ENCODE measurements at regions not wholly inside any gene's neighbourhood (a gene's known extent, or its start where the extent isn't known, plus 50 kb on each side); places are given as distances from the start of the nearest gene placed in this dataset.
"Not testable (repeated sequence)": the region's sequence is repeated elsewhere in the genome, so short reads cannot be mapped to it uniquely, and the experiment has no call there.

DNA sequence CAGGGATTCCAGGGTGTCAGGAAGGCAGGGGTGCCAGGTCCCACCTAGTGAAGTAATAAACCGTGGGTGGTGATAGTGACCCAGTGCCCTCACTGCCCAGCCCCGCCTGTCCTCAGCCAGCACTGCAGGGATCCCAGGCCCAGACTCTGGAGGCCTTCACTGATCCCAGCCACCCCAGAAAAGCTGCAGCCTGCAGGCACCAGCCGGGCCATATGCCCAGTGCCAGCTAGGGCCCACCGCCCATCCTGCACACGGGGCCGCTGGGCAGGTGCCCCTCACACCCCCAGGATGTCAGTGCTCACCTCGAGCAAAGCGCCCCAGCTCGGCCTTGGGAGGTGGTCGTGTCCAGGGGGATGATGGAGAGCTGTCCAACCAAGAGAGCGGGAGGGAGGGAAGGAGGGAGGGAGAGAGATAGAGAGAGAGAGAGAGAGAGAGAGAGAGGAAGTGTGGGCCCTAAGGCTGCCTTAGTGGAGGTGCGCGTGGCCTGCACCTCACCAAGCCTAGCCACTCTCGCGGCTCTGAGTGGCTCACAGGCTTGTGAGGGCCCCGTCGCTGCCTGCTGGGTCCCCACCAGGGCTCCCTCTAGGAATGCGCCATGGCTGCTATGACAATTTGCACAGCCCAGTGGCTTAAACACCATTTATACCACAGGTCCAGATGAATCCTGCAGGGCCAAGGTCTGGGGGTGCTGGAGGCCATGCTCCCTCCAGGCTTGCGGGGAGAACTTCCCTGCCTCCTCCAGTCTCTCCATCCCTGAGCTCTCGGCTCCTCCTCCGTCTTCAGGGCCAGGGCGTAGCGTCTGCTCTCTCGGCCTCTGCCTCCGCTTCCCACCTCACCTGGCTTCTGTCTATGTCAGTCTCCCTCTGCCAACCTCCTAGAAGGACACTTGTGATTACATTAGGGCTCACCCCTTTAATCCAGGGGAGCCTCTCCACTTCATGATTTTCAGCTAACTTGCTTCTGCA, 401.0 kb downstream of the TMEM121 start:
- no peak overlapping the region for H3K4me2 ChIP-seq
- DNase-seq (ENCODE audit: low read depth in 1 of 2, low spot score in 1 of 2) (no peak), ATAC-seq (no peak), FAIRE-seq (no peak)
- ChIA-PET CTCF (no interaction called here), POLR2A (no interaction called here)
- 39% methylated on average over 17 of the region's 25 CpGs for WGBS (ENCODE audit: missing lambda C conversion rate)
- TF ChIP-seq, protein P1, sequence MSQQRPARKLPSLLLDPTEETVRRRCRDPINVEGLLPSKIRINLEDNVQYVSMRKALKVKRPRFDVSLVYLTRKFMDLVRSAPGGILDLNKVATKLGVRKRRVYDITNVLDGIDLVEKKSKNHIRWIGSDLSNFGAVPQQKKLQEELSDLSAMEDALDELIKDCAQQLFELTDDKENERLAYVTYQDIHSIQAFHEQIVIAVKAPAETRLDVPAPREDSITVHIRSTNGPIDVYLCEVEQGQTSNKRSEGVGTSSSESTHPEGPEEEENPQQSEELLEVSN (IDR thresholded peaks at IDR 0.05; ENCODE audit: borderline replicate concordance, low read depth): no peak
- TF ChIP-seq ZFP36 (IDR thresholded peaks at IDR 0.05; ENCODE audit: borderline replicate concordance, partially characterized antibody) (no peak), PHF8 (IDR thresholded peaks at IDR 0.05; ENCODE audit: borderline replicate concordance, low read depth) (no peak), FOSL2 (IDR thresholded peaks at IDR 0.05) (no peak), FOSL2 (CRISPR knock-in tag; IDR thresholded peaks at IDR 0.05) (no peak)
- TF ChIP-seq, protein P2, sequence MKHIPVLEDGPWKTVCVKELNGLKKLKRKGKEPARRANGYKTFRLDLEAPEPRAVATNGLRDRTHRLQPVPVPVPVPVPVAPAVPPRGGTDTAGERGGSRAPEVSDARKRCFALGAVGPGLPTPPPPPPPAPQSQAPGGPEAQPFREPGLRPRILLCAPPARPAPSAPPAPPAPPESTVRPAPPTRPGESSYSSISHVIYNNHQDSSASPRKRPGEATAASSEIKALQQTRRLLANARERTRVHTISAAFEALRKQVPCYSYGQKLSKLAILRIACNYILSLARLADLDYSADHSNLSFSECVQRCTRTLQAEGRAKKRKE (CRISPR knock-in tag; IDR thresholded peaks at IDR 0.05; ENCODE audit: low read depth): no peak
- no peak overlapping the region for H3K27ac ChIP-seq
- H3K4me1 ChIP-seq: no peaks in the 10 kb centered on the region
- H3K9me3 ChIP-seq: no peaks in the 10 kb centered on the region
- no peak overlapping the region for H3K4me3 ChIP-seq

DNA sequence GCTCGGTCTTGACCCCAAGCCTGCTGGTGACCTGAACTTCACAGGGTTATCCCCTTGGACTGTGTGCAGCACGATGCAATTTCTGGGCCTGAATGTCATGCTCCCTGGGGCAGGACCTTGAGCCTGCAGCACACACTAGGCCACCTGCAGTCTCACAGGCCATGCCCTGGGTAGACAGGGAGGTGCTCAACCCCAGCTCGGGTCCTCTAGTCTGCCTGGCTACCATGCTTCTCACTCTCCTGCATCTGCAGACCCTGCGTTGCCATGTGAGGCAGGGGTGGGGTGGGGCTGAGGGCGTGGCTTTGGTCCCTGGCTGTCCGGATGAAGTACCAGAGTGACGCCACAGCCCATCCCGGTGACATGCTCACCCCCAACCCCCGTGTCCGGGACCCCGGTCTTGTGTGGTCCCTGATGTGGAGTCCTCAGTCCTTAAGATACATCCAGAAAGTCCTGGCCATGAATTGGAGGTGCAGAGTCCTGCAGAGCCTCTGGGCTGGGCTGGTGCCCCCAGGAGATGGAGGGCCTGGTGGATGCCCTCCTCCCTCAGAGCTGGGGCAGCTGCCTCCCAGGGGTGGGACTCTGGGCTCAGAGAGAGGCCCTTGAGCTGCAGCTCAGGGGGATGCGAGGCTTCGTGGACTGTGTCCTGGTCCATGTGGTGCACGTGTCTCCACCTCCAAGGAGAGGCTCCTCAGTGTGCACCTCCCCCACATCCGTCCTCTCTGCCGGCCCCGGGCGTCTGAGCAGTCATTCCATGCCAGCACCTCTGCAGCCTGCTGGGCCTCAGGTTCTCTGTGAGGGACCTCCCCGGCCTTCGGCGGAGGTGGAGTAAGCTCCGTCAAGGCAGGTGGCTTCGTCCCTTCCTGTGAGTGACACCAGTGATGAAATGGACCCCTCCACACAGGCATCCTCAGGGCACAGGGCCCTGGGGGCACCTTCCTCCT, 402.1 kb downstream of the TMEM121 start:
- H3K27ac ChIP-seq; H3K9me3 ChIP-seq; H3K4me3 ChIP-seq; CTCF ChIA-PET; FAIRE-seq; DNase-seq (ENCODE audit: low read depth in 1 of 2, low spot score in 1 of 2); H3K4me1 ChIP-seq; POLR2A ChIA-PET; H3K4me2 ChIP-seq; ATAC-seq: not testable (repeated sequence)
- 0% methylated on average over 1 of the region's 23 CpGs for WGBS (ENCODE audit: missing lambda C conversion rate)

DNA sequence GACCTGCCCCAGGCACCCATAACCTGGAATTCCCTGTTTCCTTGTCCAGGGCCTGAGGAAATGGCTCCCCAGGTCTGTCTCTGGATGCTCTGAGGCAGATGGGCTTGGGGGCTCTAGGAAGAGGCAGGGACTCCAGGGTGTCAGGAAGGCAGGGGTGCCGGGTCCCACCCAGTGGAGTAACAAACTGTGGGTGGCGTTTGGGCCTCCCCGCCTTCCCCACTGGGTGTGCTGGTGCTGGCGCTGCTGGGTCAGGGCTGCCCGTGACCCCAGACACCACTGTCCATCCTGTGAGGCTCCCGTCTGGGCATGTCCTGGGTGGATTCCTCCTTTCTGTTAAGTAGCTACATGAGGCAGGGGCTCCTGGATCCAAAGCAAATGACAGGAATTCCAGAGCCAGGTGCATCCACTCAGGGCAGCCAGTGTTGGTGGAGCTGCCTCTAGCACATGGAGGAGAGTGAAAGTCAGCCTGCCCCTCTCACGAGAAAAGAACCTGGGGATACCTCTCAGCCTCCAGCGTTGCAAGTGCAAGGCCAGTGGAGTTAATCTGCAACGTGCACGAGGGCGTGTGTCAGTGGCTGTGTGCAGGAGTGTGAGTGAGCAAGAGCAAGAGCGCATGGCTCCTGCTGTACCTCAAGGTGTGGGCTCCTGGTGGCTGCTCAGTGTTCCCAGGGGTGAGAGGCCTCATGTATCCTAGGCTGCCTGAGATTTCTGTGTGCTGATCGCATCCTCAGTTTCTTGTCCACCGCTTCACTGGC, 403.1 kb downstream of the TMEM121 start:
- FAIRE-seq (no peak), DNase-seq (ENCODE audit: low read depth in 1 of 2, low spot score in 1 of 2) (no peak), ATAC-seq (no peak)
- CTCF ChIA-PET: no interaction called here
- POLR2A ChIA-PET: no interaction called here
- TF ChIP-seq ZSCAN20 (CRISPR knock-in tag; IDR thresholded peaks at IDR 0.05) (no peak), RARB (CRISPR knock-in tag; IDR thresholded peaks at IDR 0.05) (no peak), FOSB (CRISPR knock-in tag; IDR thresholded peaks at IDR 0.05) (no peak), ZNF302 (CRISPR knock-in tag; IDR thresholded peaks at IDR 0.05) (no peak), RCOR1 (IDR thresholded peaks at IDR 0.05; ENCODE audit: low read depth, low read length) (no peak), MYC (IDR thresholded peaks at IDR 0.05; ENCODE audit: borderline replicate concordance, low read length) (no peak)
- TF ChIP-seq, protein P3, sequence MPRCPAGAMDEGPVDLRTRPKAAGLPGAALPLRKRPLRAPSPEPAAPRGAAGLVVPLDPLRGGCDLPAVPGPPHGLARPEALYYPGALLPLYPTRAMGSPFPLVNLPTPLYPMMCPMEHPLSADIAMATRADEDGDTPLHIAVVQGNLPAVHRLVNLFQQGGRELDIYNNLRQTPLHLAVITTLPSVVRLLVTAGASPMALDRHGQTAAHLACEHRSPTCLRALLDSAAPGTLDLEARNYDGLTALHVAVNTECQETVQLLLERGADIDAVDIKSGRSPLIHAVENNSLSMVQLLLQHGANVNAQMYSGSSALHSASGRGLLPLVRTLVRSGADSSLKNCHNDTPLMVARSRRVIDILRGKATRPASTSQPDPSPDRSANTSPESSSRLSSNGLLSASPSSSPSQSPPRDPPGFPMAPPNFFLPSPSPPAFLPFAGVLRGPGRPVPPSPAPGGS (IDR thresholded peaks at IDR 0.05): no peak
- TF ChIP-seq, protein P4, sequence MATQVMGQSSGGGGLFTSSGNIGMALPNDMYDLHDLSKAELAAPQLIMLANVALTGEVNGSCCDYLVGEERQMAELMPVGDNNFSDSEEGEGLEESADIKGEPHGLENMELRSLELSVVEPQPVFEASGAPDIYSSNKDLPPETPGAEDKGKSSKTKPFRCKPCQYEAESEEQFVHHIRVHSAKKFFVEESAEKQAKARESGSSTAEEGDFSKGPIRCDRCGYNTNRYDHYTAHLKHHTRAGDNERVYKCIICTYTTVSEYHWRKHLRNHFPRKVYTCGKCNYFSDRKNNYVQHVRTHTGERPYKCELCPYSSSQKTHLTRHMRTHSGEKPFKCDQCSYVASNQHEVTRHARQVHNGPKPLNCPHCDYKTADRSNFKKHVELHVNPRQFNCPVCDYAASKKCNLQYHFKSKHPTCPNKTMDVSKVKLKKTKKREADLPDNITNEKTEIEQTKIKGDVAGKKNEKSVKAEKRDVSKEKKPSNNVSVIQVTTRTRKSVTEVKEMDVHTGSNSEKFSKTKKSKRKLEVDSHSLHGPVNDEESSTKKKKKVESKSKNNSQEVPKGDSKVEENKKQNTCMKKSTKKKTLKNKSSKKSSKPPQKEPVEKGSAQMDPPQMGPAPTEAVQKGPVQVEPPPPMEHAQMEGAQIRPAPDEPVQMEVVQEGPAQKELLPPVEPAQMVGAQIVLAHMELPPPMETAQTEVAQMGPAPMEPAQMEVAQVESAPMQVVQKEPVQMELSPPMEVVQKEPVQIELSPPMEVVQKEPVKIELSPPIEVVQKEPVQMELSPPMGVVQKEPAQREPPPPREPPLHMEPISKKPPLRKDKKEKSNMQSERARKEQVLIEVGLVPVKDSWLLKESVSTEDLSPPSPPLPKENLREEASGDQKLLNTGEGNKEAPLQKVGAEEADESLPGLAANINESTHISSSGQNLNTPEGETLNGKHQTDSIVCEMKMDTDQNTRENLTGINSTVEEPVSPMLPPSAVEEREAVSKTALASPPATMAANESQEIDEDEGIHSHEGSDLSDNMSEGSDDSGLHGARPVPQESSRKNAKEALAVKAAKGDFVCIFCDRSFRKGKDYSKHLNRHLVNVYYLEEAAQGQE (IDR thresholded peaks at IDR 0.05): no peak
- Histone ChIP-seq H3K4me3 (no peak overlapping the region), H3K4me1 (no peaks in the 10 kb centered on the region), H3K4me2 (no peak overlapping the region), H3K27ac (no peak overlapping the region), H3K9me3 (no peaks in the 10 kb centered on the region)
- 34% methylated on average over 8 of the region's 14 CpGs for WGBS (ENCODE audit: missing lambda C conversion rate)
